T-cell (primary cell): ENCODE measurements at regions not wholly inside any gene's neighbourhood (a gene's known extent, or its start where the extent isn't known, plus 50 kb on each side); places are given as distances from the start of the nearest gene placed in this dataset.

Experiments used
- ATAC-seq, 4 experiments: fragments of 200-7000 bp in 3 of 4; fragments of 150-1000 bp in 1 of 4; cut with Tn5 transposase; replicated peaks in 1 of 4; 1 replicate in 3 of 4; 2 replicates in 1 of 4; pipeline ENCODE4 v1.10.0; 2021; ENCODE audit warnings: moderate library complexity in 3 of 4, mild to moderate bottlenecking in 2 of 4, moderate number of reproducible peaks in 1 of 4
- CTCF ChIA-PET, 2 donors: fragments of 300-600 bp; sonication (Branson Sonifier 250); formaldehyde crosslinking; loops; one replicate each; lab custom pipeline; 2022; ENCODE audit warnings: antibody characterized with exemption in 2 of 2; lab: Charles Lee
- POLR2A ChIA-PET, 2 donors: fragments of 300-600 bp; sonication (Branson Sonifier 250); formaldehyde crosslinking; loops; one replicate each; lab custom pipeline; 2022; ENCODE audit warnings: antibody characterized with exemption in 2 of 2; lab: Charles Lee
- DNase-seq, 35 experiments: peaks; one replicate each; pipeline versions ENCODE4 v3.0.0 to v3.0.0-alpha.2; 2013 to 2023
- H3K27ac ChIP-seq: one replicate; pipeline ENCODE4 v1.5.1; 2013; ENCODE audit warnings: low read length
- H3K27me3 ChIP-seq, 2 experiments: replicated peaks in 1 of 2; 1 replicate in 1 of 2; 2 replicates in 1 of 2; pipeline versions ENCODE4 v1.6.1 to v1.7.0; 2013; ENCODE audit warnings: low read length in 1 of 2, mixed read lengths in 1 of 2; ENCODE audit not compliant: control insufficient read depth in 2 of 2, insufficient read depth in 2 of 2; ENCODE audit errors: extremely low read depth in 1 of 2
- H3K36me3 ChIP-seq, 2 donors: 1 replicate in 1 of 2; 2 replicates in 1 of 2; pipeline versions ENCODE4 v1.6.1 to v1.7.0; 2013; ENCODE audit warnings: low read length in 1 of 2; ENCODE audit not compliant: control insufficient read depth in 2 of 2, insufficient read depth in 1 of 2; ENCODE audit errors: extremely low read depth in 1 of 2
- H3K4me1 ChIP-seq, 2 experiments: 1 replicate in 1 of 2; 2 replicates in 1 of 2; pipeline versions ENCODE4 v1.6.1 to v1.7.0; 2013; ENCODE audit warnings: low read length in 2 of 2, mixed read lengths in 1 of 2; ENCODE audit not compliant: insufficient read depth in 2 of 2, control insufficient read depth in 1 of 2; ENCODE audit errors: extremely low read depth in 1 of 2
- H3K4me3 ChIP-seq, 2 donors: 1 replicate in 1 of 2; 2 replicates in 1 of 2; pipeline versions ENCODE4 v1.5.1 to v1.7.0; 2013; ENCODE audit warnings: mild to moderate bottlenecking in 2 of 2, low read length in 1 of 2, moderate library complexity in 1 of 2; ENCODE audit not compliant: control insufficient read depth in 1 of 2; ENCODE audit errors: extremely low read depth in 1 of 2
- H3K9me3 ChIP-seq: 2 replicates; pipeline ENCODE4 v1.7.0; 2013
- H3K27ac Mint-ChIP-seq, 2 donors: one replicate each; pipeline ENCODE4 v1.8.0; 2020 to 2021; ENCODE audit warnings: mild to moderate bottlenecking in 2 of 2, mixed read lengths in 2 of 2
- H3K27me3 Mint-ChIP-seq, 2 donors: one replicate each; pipeline ENCODE4 v1.8.0; 2021 to 2022; ENCODE audit warnings: mixed read lengths in 2 of 2
- H3K36me3 Mint-ChIP-seq: one replicate; pipeline ENCODE4 v1.8.0; 2021; ENCODE audit warnings: mixed read lengths
- H3K4me1 Mint-ChIP-seq, 3 donors: one replicate each; pipeline ENCODE4 v1.8.0; 2020 to 2022; ENCODE audit warnings: mixed read lengths in 3 of 3, mild to moderate bottlenecking in 1 of 3
- H3K4me3 Mint-ChIP-seq, 3 donors: one replicate each; pipeline ENCODE4 v1.8.0; 2020 to 2022; ENCODE audit warnings: mild to moderate bottlenecking in 3 of 3, mixed read lengths in 3 of 3, moderate library complexity in 3 of 3
- H3K9me3 Mint-ChIP-seq, 3 donors: one replicate each; pipeline ENCODE4 v1.8.0; 2020 to 2022; ENCODE audit warnings: mixed read lengths in 3 of 3
- WGBS: methylation state at CpG from one replicate; pipeline ENCODE4 v1.1.5; 2013; ENCODE audit warnings: missing lambda C conversion rate; ENCODE audit not compliant: insufficient coverage; 5-methylcytosine and 5-hydroxymethylcytosine counted together

DNA sequence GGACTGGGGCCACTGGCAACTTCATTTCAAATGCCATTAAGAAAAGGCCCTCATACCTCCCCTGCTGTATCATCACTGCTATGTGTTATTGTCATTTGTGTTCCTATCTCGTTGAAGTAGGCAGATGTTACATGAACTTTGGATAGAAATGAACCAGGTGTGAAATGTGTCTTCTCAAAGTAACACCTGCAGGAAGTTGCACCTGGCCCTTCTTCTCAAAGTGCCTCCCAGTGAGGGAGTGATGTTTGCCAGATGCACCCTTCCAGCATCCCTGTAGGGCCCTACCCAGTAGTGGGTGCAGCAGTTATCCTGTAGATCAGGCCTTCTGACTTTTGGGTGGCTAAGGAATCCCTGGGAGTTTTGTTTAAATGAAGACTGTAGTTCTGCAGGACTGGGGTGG is 197.7 kb upstream of the CTNNB1 start:
- Histone ChIP-seq H3K4me3 (no peak overlapping the region), H3K36me3 (no peaks in the 10 kb centered on the region), H3K4me1 (peaks cover 0 to 8% of the 10 kb centered on the region in 2 experiments), H3K9me3 (no peaks in the 10 kb centered on the region), H3K27ac (no peak overlapping the region), H3K27me3 (peaks cover 0 to 5% of the 10 kb centered on the region in 2 experiments)
- DNase-seq (no peak), ATAC-seq (no peak)
- Mint-ChIP-seq H3K4me3 (no peak overlapping the region), H3K36me3 (no peaks in the 10 kb centered on the region), H3K4me1 (peaks cover 7 to 14% (median 7%) of the 10 kb centered on the region in 3 donors), H3K27ac (no peak overlapping the region), H3K27me3 (peaks cover 0 to 3% of the 10 kb centered on the region in 2 donors), H3K9me3 (no peaks in the 10 kb centered on the region)
- ChIA-PET POLR2A (no interaction called here), CTCF (no interaction called here)
- WGBS: no CpG with 5 or more reads among the region's 1 CpG

DNA sequence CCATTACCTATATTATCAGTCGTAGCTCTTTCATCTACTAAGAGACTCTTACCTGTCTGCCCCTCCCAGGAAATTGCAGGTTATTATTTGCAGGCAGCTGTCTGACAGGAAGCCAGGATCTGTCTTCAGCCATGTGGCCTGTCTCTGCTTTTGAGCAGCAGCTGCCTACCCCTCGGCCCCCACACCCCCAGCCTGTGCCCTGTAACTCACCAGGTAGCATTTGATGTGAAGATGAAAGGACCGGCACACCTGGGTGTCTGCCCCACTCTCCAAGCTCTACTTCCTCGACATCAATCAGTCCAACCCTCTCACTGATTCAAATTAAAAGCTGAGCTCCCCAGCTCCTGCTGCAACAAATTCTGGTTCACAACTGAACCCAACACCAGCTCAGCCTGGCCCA is 197.2 kb upstream of the CTNNB1 start:
- WGBS: 42% methylated on average over 3 of the region's 4 CpGs
- Mint-ChIP-seq H3K27me3 (peaks cover 0 to 3% of the 10 kb centered on the region in 2 donors), H3K4me3 (peak overlapping the region in 1 of 3 donors; percentile 9), H3K9me3 (peaks cover 0 to 4% (median 0%) of the 10 kb centered on the region in 3 donors), H3K36me3 (no peaks in the 10 kb centered on the region), H3K27ac (no peak overlapping the region), H3K4me1 (peaks cover 7 to 14% (median 7%) of the 10 kb centered on the region in 3 donors)
- ChIA-PET CTCF (no interaction called here), POLR2A (no interaction called here)
- Histone ChIP-seq H3K9me3 (no peaks in the 10 kb centered on the region), H3K4me1 (peaks cover 0 to 8% of the 10 kb centered on the region in 2 experiments), H3K27ac (no peak overlapping the region), H3K4me3 (no peak overlapping the region), H3K27me3 (peaks cover 0 to 1% of the 10 kb centered on the region in 2 experiments), H3K36me3 (no peaks in the 10 kb centered on the region)
- peak in 19 of 35 experiments; percentile 3 to 42 (median 9) for DNase-seq
- ATAC-seq: peak; percentile 27 to 82 (median 48)

DNA sequence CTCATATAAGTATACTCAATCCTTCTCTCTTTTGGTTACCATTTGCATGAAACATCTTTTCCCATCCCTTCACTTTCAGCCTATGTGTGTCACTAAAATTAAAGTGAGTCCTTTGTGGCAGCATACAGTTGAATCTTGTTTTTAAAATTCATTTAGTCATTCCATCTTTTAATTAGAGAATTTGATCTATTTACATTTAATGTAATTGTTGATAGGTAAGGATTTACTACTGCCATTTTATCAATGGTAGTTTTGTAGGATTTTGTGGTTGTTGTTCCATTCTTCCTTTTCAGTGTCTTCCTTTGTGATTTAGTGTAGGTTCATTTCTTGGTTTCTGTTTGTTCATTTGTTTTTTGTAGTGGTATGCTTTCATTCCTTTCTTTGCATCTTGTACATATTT is 191.9 kb upstream of the CTNNB1 start:
- Histone ChIP-seq H3K4me1 (peaks cover 0 to 3% of the 10 kb centered on the region in 2 experiments), H3K4me3 (no peak overlapping the region)
- POLR2A ChIA-PET: no interaction called here

DNA sequence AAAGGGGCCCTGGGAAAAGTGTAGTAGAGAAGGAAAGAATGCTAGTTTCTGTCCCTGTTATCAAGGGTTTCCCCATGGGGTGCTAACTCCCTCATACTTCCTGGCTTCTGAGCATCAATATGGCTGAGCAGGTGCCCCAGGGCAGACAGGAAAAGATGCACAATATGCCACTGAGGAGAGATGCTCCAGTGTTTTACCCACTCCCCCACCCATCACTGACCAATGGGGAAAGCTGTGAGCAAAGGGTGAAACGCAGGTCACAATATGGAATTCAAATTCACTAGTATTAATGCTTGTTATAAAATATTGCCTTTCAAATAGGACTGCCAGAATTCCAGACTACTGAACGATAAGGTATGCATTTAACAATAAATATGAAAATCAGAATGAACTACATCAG is 187.5 kb upstream of the CTNNB1 start:
- Histone ChIP-seq H3K36me3 (no peaks in the 10 kb centered on the region), H3K4me3 (no peak overlapping the region), H3K4me1 (no peaks in the 10 kb centered on the region), H3K9me3 (peaks cover 2% of the 10 kb centered on the region), H3K27me3 (peaks cover 0 to 13% of the 10 kb centered on the region in 2 experiments), H3K27ac (no peak overlapping the region)
- CTCF ChIA-PET: no interaction called here
- Mint-ChIP-seq H3K27ac (no peak overlapping the region), H3K27me3 (peaks cover 11 to 21% of the 10 kb centered on the region in 2 donors), H3K9me3 (peaks cover 9 to 20% (median 13%) of the 10 kb centered on the region in 3 donors), H3K4me1 (no peaks in the 10 kb centered on the region), H3K36me3 (no peaks in the 10 kb centered on the region), H3K4me3 (no peak overlapping the region)
- no peak for DNase-seq
- POLR2A ChIA-PET: no interaction called here
- WGBS: 83% methylated on average over 1 of the region's 2 CpGs
- ATAC-seq: no peak

More for the DNA sequence above, 191.9 kb upstream of the CTNNB1 start:
- DNase-seq (no peak), ATAC-seq (no peak)
- peaks cover 2 to 4% (median 3%) of the 10 kb centered on the region in 3 donors for H3K4me1 Mint-ChIP-seq
- CTCF ChIA-PET: interaction anchor here in 1 of 2 donors (0.6 kb wide), 1 partner anchor 14 kb away, joined by 3 read pairs; no protein-coding TSS in a partner anchor
- H3K36me3 ChIP-seq: no peaks in the 10 kb centered on the region
- H3K27ac ChIP-seq: no peak overlapping the region
- peaks cover 7 to 10% of the 10 kb centered on the region in 2 donors for H3K27me3 Mint-ChIP-seq
- no peak overlapping the region for H3K27ac Mint-ChIP-seq
- H3K36me3 Mint-ChIP-seq: no peaks in the 10 kb centered on the region
- peaks cover 2% of the 10 kb centered on the region for H3K9me3 ChIP-seq
- peaks cover 0 to 13% of the 10 kb centered on the region in 2 experiments for H3K27me3 ChIP-seq
- peaks cover 9 to 21% (median 13%) of the 10 kb centered on the region in 3 donors for H3K9me3 Mint-ChIP-seq
- no peak overlapping the region for H3K4me3 Mint-ChIP-seq

DNA sequence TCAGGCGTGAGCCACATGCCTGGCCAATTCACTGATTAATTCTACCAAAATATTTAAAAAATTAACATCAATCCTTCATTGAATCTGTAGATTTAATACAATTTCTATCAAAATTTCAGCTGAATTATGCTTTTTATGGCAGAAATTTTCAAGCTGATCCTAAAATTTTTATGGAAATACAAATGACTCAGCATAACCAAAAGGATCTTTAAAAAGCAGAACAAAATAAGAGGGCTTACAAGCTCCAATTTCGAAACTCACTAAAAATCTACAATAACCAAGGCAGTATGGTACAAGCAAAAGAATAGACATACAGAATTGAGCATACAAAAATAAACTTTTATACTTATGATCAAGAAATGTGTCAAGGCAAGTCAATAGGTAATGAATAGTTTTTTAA is 180.4 kb upstream of the CTNNB1 start:
- ChIA-PET CTCF (no interaction called here), POLR2A (interaction anchor here in 1 of 2 donors (0.6 kb wide), 1 partner anchor 405 kb away, joined by 3 read pairs; no protein-coding TSS in a partner anchor)
- no peaks in the 10 kb centered on the region for H3K36me3 Mint-ChIP-seq
- no peak overlapping the region for H3K4me3 ChIP-seq
- DNase-seq (no peak), ATAC-seq (no peak)
- H3K4me1 Mint-ChIP-seq: no peaks in the 10 kb centered on the region
- no peak overlapping the region for H3K27ac ChIP-seq
- H3K4me1 ChIP-seq: no peaks in the 10 kb centered on the region
- H3K9me3 Mint-ChIP-seq: no peaks in the 10 kb centered on the region
- H3K27me3 Mint-ChIP-seq: peaks cover 6 to 7% of the 10 kb centered on the region in 2 donors
- H3K27me3 ChIP-seq: peaks cover 0 to 2% of the 10 kb centered on the region in 2 experiments
- H3K36me3 ChIP-seq: no peaks in the 10 kb centered on the region
- no peak overlapping the region for H3K4me3 Mint-ChIP-seq
- WGBS: no CpG with 5 or more reads among the region's 2 CpGs
- H3K27ac Mint-ChIP-seq: no peak overlapping the region
- H3K9me3 ChIP-seq: no peaks in the 10 kb centered on the region

DNA sequence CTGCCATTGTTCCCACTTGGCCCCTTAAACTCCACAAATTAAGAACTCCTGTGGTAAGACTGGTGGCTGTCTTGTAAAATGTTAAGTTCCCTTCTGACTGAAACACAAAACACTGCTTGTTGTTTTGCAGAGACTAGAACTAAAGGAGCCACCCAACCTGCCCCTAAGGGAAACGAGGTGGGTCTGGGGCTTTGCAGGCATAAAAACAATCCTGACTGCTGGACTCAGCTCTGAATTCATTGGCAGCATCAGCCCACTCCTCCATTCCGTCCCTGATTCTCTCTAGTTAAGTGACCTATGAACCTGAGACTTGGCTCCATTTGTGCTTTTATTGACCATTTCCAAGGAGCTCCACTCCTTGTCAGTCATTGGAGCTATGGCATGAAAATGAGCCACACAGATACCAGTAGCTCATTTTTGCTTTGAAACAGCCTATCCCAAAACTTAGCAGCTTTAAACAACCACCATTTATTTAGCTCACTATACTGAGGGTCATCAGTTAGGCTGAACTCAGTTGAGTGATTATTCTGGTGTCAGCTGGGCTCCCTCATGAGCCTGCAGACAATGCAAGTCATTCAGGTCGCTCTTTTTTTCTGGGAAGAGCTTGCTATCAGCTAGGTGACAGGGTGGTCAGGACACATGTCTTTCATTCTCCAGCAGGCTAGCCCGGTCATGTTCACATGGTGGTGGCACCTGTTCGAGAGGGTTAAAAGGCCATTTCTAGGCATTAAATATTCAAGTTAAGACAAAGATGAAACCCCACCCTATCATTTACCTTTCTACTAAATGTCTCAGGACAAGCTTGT is 175.1 kb upstream of the CTNNB1 start:
- H3K4me1 Mint-ChIP-seq: no peaks in the 10 kb centered on the region
- Histone ChIP-seq H3K9me3 (no peaks in the 10 kb centered on the region), H3K36me3 (no peaks in the 10 kb centered on the region), H3K4me3 (no peak overlapping the region), H3K27me3 (peaks cover 0 to 6% of the 10 kb centered on the region in 2 experiments), H3K4me1 (no peaks in the 10 kb centered on the region), H3K27ac (no peak overlapping the region)
- peaks cover 3% of the 10 kb centered on the region in 2 donors for H3K27me3 Mint-ChIP-seq
- WGBS: 69% methylated on average over 3 of the region's 5 CpGs
- ChIA-PET CTCF (no interaction called here), POLR2A (no interaction called here)
- H3K36me3 Mint-ChIP-seq: no peaks in the 10 kb centered on the region
- no peak overlapping the region for H3K27ac Mint-ChIP-seq
- ATAC-seq (no peak), DNase-seq (no peak)
- H3K9me3 Mint-ChIP-seq: no peaks in the 10 kb centered on the region
- no peak overlapping the region for H3K4me3 Mint-ChIP-seq
